AG10803 (cell line): ENCODE measurements at regions not wholly inside any gene's neighbourhood (a gene's known extent, or its start where the extent isn't known, plus 50 kb on each side); places are given as distances from the start of the nearest gene placed in this dataset.

ENCODE experiments used
- DNase-seq: peaks from one replicate; pipeline ENCODE4 v3.0.0; 2010; ENCODE audit warnings: low read depth
- H3K4me3 ChIP-seq: 2 replicates; pipeline ENCODE4 v1.5.1; 2011; ENCODE audit warnings: mild to moderate bottlenecking, low read length, control low read depth
- CTCF ChIP-seq: conservative IDR thresholded peaks from 2 replicates; pipeline ENCODE4 v1.5.1; 2011; ENCODE audit warnings: mild to moderate bottlenecking, low read length, control low read depth, inconsistent platforms

- no peak overlapping the region for H3K4me3 ChIP-seq
- no peak for TF ChIP-seq CTCF
Measured at GRCh38 chr19:28285078-28285477, 927.9 kb downstream of the UQCRFS1 start.

DNA sequence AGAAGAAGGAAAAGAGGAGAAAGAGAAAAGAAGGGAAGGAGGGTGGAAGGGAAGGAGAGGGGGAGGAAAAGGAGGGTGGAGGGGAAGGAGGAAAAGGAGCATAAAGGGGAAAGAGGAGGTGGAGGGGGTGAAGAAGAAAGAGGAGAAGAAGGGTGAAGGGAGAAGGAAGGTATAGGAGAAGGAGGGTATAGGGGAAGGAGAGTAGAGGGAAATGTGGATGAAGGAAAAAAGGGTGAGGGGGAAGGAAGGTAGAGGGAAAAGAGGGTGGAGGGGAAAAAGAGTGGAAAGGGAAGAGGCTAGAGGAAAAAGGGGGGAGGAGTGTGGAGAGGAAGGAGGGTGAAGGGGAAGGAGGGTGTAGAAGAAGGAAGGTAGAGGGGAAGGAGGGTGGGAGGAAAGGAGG is 928.6 kb downstream of the UQCRFS1 start:
- no peak overlapping the region for H3K4me3 ChIP-seq
- DNase-seq = no peak
- no peak for TF ChIP-seq CTCF

More at GRCh38 chr19:28285078-28285477, 927.9 kb downstream of the UQCRFS1 start:
- no peak for DNase-seq

DNA sequence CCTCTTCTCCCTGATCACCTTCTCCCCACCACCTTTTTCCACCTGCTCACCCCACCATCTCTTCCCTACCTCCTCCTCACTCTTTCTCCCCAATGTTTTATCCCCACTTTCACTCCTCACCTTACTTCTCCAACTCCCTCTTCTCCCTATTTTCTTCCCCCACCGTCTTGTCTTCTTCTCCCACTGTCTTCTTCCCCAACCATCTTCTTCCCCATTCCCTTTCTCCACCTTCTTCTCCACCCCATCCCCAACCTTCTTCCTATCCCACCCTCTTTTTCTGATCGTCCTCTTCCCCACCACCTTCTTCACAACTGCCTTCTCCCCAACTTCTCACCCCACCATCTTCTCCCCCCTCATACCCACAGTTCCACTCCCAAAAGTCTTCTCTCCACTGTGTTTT is 929.4 kb downstream of the UQCRFS1 start:
- TF ChIP-seq CTCF = no peak
- DNase-seq = no peak

DNA sequence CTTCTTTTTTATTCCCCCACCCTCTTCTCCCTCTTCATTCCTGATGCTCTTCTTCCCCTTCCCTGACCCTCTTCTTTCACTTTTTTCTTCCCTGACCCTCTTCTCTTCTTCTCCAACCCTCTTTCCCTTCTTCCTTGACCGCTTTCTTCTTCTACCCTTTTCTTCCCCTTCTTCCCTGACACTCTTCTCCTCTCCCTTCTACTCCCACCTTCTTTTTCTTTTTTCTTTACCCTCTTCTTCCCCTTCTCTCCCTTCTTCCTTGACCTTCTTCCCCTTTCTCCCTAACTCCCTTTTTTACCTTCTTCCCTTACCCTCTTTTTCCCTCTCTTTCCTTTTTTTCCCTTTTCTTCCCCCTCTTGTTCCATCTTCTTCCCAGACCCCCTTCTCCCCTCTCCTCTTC is 931.3 kb downstream of the UQCRFS1 start:
- DNase-seq = no peak
- TF ChIP-seq CTCF = no peak
- no peak overlapping the region for H3K4me3 ChIP-seq

More for the DNA sequence above, 929.4 kb downstream of the UQCRFS1 start:
- H3K4me3 ChIP-seq = no peak overlapping the region

GRCh38 chr19:28264556-28264955 is 948.4 kb downstream of the UQCRFS1 start:
- no peak overlapping the region for H3K4me3 ChIP-seq
- no peak for DNase-seq
- no peak for TF ChIP-seq CTCF

- no peak for TF ChIP-seq CTCF
- DNase-seq = no peak
- H3K4me3 ChIP-seq = no peak overlapping the region
Measured at GRCh38 chr19:28258829-28259228, 954.1 kb downstream of the UQCRFS1 start.

- no peak overlapping the region for H3K4me3 ChIP-seq
- no peak for DNase-seq
- no peak for TF ChIP-seq CTCF
Measured at GRCh38 chr19:28257396-28257795, 955.6 kb downstream of the UQCRFS1 start.
